HAP-1 (cell line): ENCODE measurements at regions not wholly inside any gene's neighbourhood (a gene's known extent, or its start where the extent isn't known, plus 50 kb on each side); places are given as distances from the start of the nearest gene placed in this dataset.
A peak's percentile ranks its signal among the peaks of the same experiment; 100 is the strongest.

Source experiments
- DNase-seq, 2 experiments: peaks; one replicate each; pipeline ENCODE4 v3.0.0-alpha.2; 2016 to 2020; ENCODE audit warnings: low spot score in 2 of 2
- H3K27me3 ChIP-seq: fragments of 250-450 bp; sonication (Bioruptor Pico); 2 replicates; pipeline ENCODE4 v1.5.1; 2020; ENCODE audit warnings: low read depth, mild to moderate bottlenecking, moderate library complexity
- H3K36me3 ChIP-seq: fragments of 250-450 bp; sonication (Bioruptor Pico); replicated peaks from 2 replicates; pipeline ENCODE4 v1.5.1; 2020; ENCODE audit warnings: mild to moderate bottlenecking
- H3K4me1 ChIP-seq: fragments of 250-450 bp; sonication (Bioruptor Pico); 2 replicates; pipeline ENCODE4 v1.5.1; 2020; ENCODE audit warnings: mild to moderate bottlenecking
- H3K4me3 ChIP-seq: fragments of 250-450 bp; sonication (Bioruptor Pico); 2 replicates; pipeline ENCODE4 v1.5.1; 2020; ENCODE audit warnings: mild to moderate bottlenecking, moderate library complexity
- H3K9me3 ChIP-seq: fragments of 250-450 bp; sonication (Bioruptor Pico); 2 replicates; pipeline ENCODE4 v1.5.1; 2020; ENCODE audit warnings: mild to moderate bottlenecking, moderate library complexity
- in situ Hi-C: fragments of 300-500 bp; cut with MboI; formaldehyde crosslinking; loops from 3 replicates; pipeline ENCODE4 v1.14.3; 2020; ENCODE audit warnings: low sequenced_read_pairs, inconsistent platforms, mixed read lengths

DNA sequence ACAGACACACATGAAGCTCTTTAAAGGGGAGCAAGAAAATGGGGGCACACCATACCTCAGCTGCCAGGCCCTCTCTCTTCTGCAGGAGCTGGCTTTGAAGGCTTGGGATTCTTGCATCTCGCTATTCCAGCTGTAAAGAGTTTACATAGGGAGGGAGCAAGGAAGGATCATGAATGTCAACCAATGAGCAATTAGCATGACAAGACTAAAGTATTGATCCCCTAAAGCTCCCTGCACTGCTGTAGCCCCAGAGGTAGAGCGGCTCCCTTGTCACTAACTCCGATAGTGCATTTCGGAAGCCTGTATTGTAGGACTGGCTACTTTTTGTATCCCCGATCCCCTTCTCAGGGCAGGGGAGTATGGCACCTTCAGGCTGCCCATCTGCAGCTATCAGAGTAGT, 113.4 kb upstream of the PMFBP1 start:
- Histone ChIP-seq H3K36me3 (no peaks in the 10 kb centered on the region), H3K4me1 (no peaks in the 10 kb centered on the region), H3K9me3 (no peaks in the 10 kb centered on the region), H3K4me3 (no peak overlapping the region), H3K27me3 (no peaks in the 10 kb centered on the region)
- no peak for DNase-seq
- in situ Hi-C loops, result no loop called here

DNA sequence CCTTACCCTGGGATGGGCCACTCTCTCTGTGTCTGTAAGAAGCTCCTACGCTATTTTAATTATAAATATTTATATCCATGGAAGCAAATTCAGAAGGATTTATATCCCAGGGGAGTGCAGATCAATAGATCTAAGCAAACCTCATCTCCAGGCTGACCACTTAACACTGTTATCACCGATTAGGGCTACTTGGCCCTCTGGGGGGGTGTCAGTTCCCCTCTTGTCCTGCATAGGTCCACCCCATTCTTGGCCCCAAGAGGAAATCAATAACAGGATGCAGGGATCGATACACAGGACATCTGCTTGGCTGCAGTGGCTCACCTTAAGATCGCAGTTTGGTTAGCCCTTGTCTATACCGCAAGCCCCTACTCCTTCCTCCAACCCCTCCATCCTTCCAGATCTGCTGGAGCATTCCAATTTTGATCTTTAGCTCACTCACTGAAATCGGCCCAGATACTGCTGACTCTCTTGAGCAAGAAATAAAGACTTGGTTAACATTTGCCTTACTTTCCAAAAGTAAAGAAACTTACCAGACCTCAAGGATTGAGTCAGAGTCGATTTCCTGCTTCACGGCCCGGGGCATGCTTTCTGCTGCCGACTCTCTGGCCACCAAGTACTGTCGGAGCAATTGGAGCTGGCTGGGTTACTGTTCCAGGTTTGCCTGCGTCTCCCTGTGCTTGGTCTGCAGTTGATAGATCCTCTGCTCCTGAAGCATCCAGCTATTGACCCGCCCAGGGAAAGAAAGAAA, 112.3 kb upstream of the PMFBP1 start:
- H3K27me3 ChIP-seq, result no peaks in the 10 kb centered on the region
- no peak for DNase-seq
- in situ Hi-C loops, result no loop called here

GRCh38 chr16:72282362-72282761, 110.4 kb upstream of the PMFBP1 start:
- Histone ChIP-seq H3K4me3 (no peak overlapping the region), H3K27me3 (no peaks in the 10 kb centered on the region), H3K9me3 (no peaks in the 10 kb centered on the region), H3K4me1 (no peaks in the 10 kb centered on the region), H3K36me3 (no peaks in the 10 kb centered on the region)
- no peak for DNase-seq
- in situ Hi-C loops, result no loop called here

More for the DNA sequence above, 112.3 kb upstream of the PMFBP1 start:
- no peaks in the 10 kb centered on the region for H3K9me3 ChIP-seq
- no peaks in the 10 kb centered on the region for H3K4me1 ChIP-seq
- no peaks in the 10 kb centered on the region for H3K36me3 ChIP-seq
- no peak overlapping the region for H3K4me3 ChIP-seq

DNA sequence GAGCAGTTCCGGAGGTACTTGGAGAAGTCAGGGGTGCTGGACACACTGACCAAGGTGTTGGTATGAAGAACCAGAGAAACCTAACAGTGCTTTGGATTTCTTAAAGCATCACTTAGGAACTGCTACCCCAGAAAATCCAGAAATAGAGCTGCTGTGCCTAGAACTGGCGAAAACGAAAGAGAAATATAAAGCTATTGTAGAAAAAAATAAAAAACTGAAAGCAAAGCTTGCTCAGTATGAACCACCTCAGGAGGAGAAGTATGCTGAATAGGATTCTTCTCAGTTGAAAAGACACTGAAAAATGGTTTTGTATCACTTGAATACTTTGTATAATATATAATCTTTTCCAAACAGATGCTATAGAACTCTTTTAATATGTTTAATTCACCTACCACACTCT, 106.3 kb upstream of the PMFBP1 start:
- Histone ChIP-seq H3K9me3 (no peaks in the 10 kb centered on the region), H3K36me3 (no peaks in the 10 kb centered on the region), H3K27me3 (no peaks in the 10 kb centered on the region), H3K4me3 (no peak overlapping the region), H3K4me1 (no peaks in the 10 kb centered on the region)
- DNase-seq, result no peak
- in situ Hi-C loops, result no loop called here

DNA sequence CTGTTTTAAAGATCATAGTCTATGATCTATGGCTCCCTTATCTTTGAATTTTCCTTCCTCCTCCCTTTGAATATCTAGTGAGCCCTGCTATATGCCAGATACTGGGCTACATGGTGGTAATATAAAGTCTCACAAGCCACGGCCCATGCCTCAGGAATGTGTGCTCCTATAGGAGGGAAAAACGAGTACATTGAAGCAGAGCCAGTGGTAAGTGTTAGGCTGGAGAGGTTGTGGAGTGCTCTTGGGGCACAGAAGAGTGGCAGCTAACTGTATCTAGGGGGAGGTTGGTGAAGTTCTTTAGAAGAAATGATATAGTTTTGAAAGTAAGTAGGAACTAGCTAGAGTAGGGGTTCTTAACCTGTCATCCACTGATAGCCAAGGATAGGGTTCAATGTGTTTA, 105.8 kb upstream of the PMFBP1 start:
- no peaks in the 10 kb centered on the region for H3K36me3 ChIP-seq
- H3K27me3 ChIP-seq, result no peaks in the 10 kb centered on the region
- no peak for DNase-seq
- no peaks in the 10 kb centered on the region for H3K4me1 ChIP-seq
- in situ Hi-C loops, result no loop called here
- no peak overlapping the region for H3K4me3 ChIP-seq
- no peaks in the 10 kb centered on the region for H3K9me3 ChIP-seq

- Histone ChIP-seq H3K4me3 (no peak overlapping the region), H3K27me3 (no peaks in the 10 kb centered on the region), H3K36me3 (no peaks in the 10 kb centered on the region), H3K9me3 (no peaks in the 10 kb centered on the region), H3K4me1 (no peaks in the 10 kb centered on the region)
- in situ Hi-C loops, result no loop called here
- no peak for DNase-seq
Observed at GRCh38 chr16:72271699-72272240, 99.8 kb upstream of the PMFBP1 start.

DNA sequence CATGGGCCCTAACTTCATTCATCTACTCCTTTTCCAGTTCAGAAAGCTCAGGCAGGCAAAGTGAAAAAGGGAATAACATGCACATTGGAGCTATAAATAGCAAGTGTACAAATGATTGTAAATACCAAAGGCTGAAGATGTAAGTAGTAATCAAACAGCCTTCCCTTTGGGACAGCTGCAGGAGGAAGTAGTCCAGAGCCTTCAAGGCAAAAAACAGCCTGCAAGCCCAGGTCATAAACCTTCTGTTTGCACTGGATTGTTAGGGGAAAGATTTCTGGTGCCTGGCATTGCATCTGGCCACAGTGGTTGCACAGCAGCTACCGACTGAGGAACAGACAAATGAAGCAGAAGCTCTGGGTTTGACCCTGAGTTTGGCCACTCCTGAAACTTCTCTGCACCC, 98.6 kb upstream of the PMFBP1 start:
- DNase-seq, result no peak
- in situ Hi-C loops, result no loop called here

GRCh38 chr16:72266836-72267235, 94.9 kb upstream of the PMFBP1 start:
- H3K9me3 ChIP-seq, result no peaks in the 10 kb centered on the region
- DNase-seq, result no peak
- H3K4me1 ChIP-seq, result no peaks in the 10 kb centered on the region
- H3K4me3 ChIP-seq, result no peak overlapping the region
- H3K27me3 ChIP-seq, result no peaks in the 10 kb centered on the region
- in situ Hi-C loops, result no loop called here
- no peaks in the 10 kb centered on the region for H3K36me3 ChIP-seq

More for the DNA sequence above, 98.6 kb upstream of the PMFBP1 start:
- H3K27me3 ChIP-seq, result no peaks in the 10 kb centered on the region
- no peaks in the 10 kb centered on the region for H3K4me1 ChIP-seq
- H3K36me3 ChIP-seq, result no peaks in the 10 kb centered on the region
- H3K4me3 ChIP-seq, result no peak overlapping the region
- H3K9me3 ChIP-seq, result no peaks in the 10 kb centered on the region

- no peaks in the 10 kb centered on the region for H3K4me1 ChIP-seq
- no peaks in the 10 kb centered on the region for H3K36me3 ChIP-seq
- H3K27me3 ChIP-seq, result no peaks in the 10 kb centered on the region
- no peak for DNase-seq
- in situ Hi-C loops, result no loop called here
- no peaks in the 10 kb centered on the region for H3K9me3 ChIP-seq
- H3K4me3 ChIP-seq, result no peak overlapping the region
Observed at GRCh38 chr16:72264771-72265170, 92.8 kb upstream of the PMFBP1 start.

DNA sequence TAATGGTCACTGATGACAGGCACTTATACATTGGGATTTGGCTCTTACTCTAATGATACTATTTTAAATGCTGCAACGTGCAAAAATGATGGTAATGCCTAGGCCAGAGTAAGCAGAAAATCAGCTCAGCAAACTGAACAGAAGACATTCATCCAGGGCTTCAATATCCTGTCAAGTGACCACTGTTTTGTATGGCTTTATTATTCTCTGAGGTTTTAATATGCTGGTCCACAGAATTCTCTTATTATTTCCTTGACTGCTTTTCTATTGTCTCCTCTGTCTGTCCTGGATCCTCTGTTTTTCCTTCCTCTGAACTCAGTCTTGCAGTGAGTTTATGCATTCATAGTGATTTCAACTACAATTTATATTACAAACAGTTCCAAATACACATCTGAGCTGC, 90.8 kb upstream of the PMFBP1 start:
- Histone ChIP-seq H3K36me3 (no peaks in the 10 kb centered on the region), H3K4me1 (peaks cover 2% of the 10 kb centered on the region), H3K4me3 (no peak overlapping the region), H3K9me3 (no peaks in the 10 kb centered on the region), H3K27me3 (no peaks in the 10 kb centered on the region)
- in situ Hi-C loops, result no loop called here
- no peak for DNase-seq

DNA sequence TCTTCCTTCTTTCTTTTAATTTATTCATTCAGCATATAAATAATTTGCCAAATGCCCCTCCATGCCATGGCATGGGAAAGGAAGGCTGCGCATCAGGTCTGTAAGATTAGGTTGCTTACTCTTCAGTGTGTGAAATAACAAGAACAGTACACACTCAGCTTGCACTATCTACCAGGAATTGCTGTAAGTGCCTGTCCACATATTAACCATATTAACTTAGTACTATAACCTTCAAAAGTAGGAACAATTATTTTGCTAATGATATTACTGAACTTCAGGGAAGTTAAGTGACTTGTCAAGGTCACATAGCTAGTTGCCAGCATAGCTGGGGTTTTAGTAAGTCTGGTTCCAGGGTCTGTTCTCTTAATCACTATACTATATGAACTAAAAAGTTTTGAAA, 89.2 kb upstream of the PMFBP1 start:
- Histone ChIP-seq H3K4me1 (peaks cover 14% of the 10 kb centered on the region), H3K4me3 (no peak overlapping the region), H3K27me3 (no peaks in the 10 kb centered on the region), H3K9me3 (no peaks in the 10 kb centered on the region), H3K36me3 (no peaks in the 10 kb centered on the region)
- no peak for DNase-seq
- in situ Hi-C loops, result no loop called here

DNA sequence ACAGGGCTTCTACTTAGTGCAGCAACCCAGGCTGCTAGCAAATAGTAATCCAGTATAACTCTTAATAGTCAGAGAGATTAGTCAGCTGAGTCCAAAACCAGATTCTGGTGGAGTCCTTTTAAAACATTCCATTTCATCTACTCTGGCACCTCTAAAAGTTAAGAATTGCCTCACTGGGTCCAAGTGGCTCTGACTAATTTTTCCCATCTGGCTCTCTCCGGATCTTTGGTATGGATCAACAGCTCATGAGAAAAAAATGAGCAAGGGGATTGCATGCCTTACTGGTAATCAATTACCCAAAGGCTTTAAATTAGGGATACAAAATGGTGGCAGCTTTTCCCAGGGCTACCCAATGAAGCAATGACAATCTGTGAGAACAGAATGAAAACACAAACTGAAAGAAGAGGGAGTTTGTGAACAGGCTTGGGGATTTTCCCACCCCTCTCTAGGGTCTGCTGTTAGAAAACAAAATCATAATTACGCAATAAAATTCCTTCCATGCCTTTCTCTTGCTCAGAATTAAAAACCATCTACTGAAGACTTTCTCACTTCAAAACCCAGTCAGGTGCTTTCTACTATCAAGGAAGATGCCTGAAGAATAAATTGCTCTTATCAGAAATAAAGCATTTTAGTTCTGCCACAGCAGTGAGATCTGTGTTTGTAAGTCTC, 84.6 kb upstream of the PMFBP1 start:
- H3K4me1 ChIP-seq, result peaks cover 28% of the 10 kb centered on the region
- in situ Hi-C loops, result no loop called here
- peak in 1 of 2 experiments; percentile 38 for DNase-seq
- no peaks in the 10 kb centered on the region for H3K36me3 ChIP-seq
- H3K9me3 ChIP-seq, result no peaks in the 10 kb centered on the region
- H3K4me3 ChIP-seq, result no peak overlapping the region
- H3K27me3 ChIP-seq, result no peaks in the 10 kb centered on the region

GRCh38 chr16:72255786-72256185, 83.8 kb upstream of the PMFBP1 start:
- no peaks in the 10 kb centered on the region for H3K9me3 ChIP-seq
- no peaks in the 10 kb centered on the region for H3K27me3 ChIP-seq
- H3K4me1 ChIP-seq, result peaks cover 28% of the 10 kb centered on the region
- no peaks in the 10 kb centered on the region for H3K36me3 ChIP-seq
- in situ Hi-C loops, result no loop called here
- no peak overlapping the region for H3K4me3 ChIP-seq
- no peak for DNase-seq

DNA sequence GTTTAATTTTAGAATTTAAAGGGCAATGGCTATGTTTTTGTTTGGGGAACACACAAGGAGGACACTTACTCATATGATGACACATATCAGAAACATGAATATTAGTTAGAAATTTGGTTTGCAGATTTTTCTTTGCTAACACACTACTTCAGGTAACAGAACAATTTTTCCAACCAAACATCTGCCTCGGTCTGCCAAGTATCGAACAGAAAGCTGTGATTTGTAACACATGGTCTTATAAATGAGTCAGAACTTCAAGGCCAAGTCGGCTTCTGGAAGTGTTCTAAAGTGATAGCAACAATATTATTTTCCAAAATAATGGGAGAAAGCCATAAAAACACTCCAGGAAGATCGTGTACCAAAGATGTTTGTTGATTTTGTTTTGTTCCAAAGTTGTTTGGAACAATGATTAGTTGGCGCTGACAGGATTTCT, 75.9 kb upstream of the PMFBP1 start:
- no peak for DNase-seq

More for the DNA sequence above, 75.9 kb upstream of the PMFBP1 start:
- in situ Hi-C loops, result loop anchor here (25.0 kb wide), 1 partner anchor 214 kb away; no protein-coding TSS in a partner anchor
- Histone ChIP-seq H3K4me3 (no peak overlapping the region), H3K9me3 (no peaks in the 10 kb centered on the region), H3K27me3 (no peaks in the 10 kb centered on the region), H3K4me1 (no peaks in the 10 kb centered on the region), H3K36me3 (no peaks in the 10 kb centered on the region)
